Activated T-helper 1 cell treated with anti-CD3 and anti-CD28 coated beads, Interleukin-12 subunit alpha, Interleukin-12 subunit beta, Interleukin-2, Interleukin-4 antibody, amounts not matched to agents 30 ng/mL and 10 ng/mL and 1 ng/mL, durations not matched to agents 14 hours and 24 hours and 36 hours (primary cell): ENCODE measurements at regions not wholly inside any gene's neighbourhood (a gene's known extent, or its start where the extent isn't known, plus 50 kb on each side); places are given as distances from the start of the nearest gene placed in this dataset.

Source experiments
- DNase-seq: peaks from one replicate; pipeline ENCODE4 v3.0.0; 2021; ENCODE audit warnings: low spot score
- H3K27ac Mint-ChIP-seq: one replicate; pipeline ENCODE4 v1.8.0; 2021; ENCODE audit warnings: mild to moderate bottlenecking, mixed read lengths
- H3K27me3 Mint-ChIP-seq: one replicate; pipeline ENCODE4 v1.8.0; 2022; ENCODE audit warnings: mild to moderate bottlenecking, moderate library complexity, mixed read lengths; ENCODE audit not compliant: insufficient read depth
- H3K36me3 Mint-ChIP-seq: one replicate; pipeline ENCODE4 v1.8.0; 2021; ENCODE audit warnings: low read depth, mixed read lengths
- H3K4me1 Mint-ChIP-seq: one replicate; pipeline ENCODE4 v1.8.0; 2021; ENCODE audit warnings: low read depth, mixed read lengths
- H3K4me3 Mint-ChIP-seq: one replicate; pipeline ENCODE4 v1.8.0; 2021; ENCODE audit warnings: mild to moderate bottlenecking, moderate library complexity, mixed read lengths
- H3K9me3 Mint-ChIP-seq: one replicate; pipeline ENCODE4 v1.8.0; 2021; ENCODE audit warnings: mixed read lengths
- intact Hi-C: fragments of 100-400 bp; cut with micrococcal nuclease; formaldehyde crosslinking; loops from one replicate; pipeline ENCODE4 v1.15.1; 2024

GRCh38 chr6:90978046-90978445 lies 391.2 kb upstream of the MAP3K7 start:
- intact Hi-C loops, result no loop called here
- no peaks in the 10 kb centered on the region for H3K36me3 Mint-ChIP-seq
- no peaks in the 10 kb centered on the region for H3K4me1 Mint-ChIP-seq
- H3K4me3 Mint-ChIP-seq, result no peak overlapping the region
- peaks cover 2% of the 10 kb centered on the region for H3K27me3 Mint-ChIP-seq
- no peaks in the 10 kb centered on the region for H3K9me3 Mint-ChIP-seq
- H3K27ac Mint-ChIP-seq, result no peak overlapping the region
- no peak for DNase-seq

GRCh38 chr6:90977513-90977912 lies 390.6 kb upstream of the MAP3K7 start:
- Mint-ChIP-seq H3K9me3 (no peaks in the 10 kb centered on the region), H3K4me1 (no peaks in the 10 kb centered on the region), H3K36me3 (no peaks in the 10 kb centered on the region), H3K27me3 (peaks cover 2% of the 10 kb centered on the region), H3K4me3 (no peak overlapping the region), H3K27ac (no peak overlapping the region)
- DNase-seq, result no peak
- intact Hi-C loops, result no loop called here

GRCh38 chr6:90976341-90976740 lies 389.5 kb upstream of the MAP3K7 start:
- peaks cover 2% of the 10 kb centered on the region for H3K27me3 Mint-ChIP-seq
- no peak overlapping the region for H3K27ac Mint-ChIP-seq
- no peaks in the 10 kb centered on the region for H3K4me1 Mint-ChIP-seq
- H3K4me3 Mint-ChIP-seq, result no peak overlapping the region
- H3K36me3 Mint-ChIP-seq, result no peaks in the 10 kb centered on the region
- no peaks in the 10 kb centered on the region for H3K9me3 Mint-ChIP-seq
- DNase-seq, result no peak
- intact Hi-C loops, result no loop called here

- H3K4me3 Mint-ChIP-seq, result no peak overlapping the region
- no peak overlapping the region for H3K27ac Mint-ChIP-seq
- no peaks in the 10 kb centered on the region for H3K9me3 Mint-ChIP-seq
- intact Hi-C loops, result no loop called here
- DNase-seq, result no peak
- peaks cover 2% of the 10 kb centered on the region for H3K27me3 Mint-ChIP-seq
- H3K36me3 Mint-ChIP-seq, result no peaks in the 10 kb centered on the region
- no peaks in the 10 kb centered on the region for H3K4me1 Mint-ChIP-seq
These were observed 388.9 kb upstream of the MAP3K7 start for GRCh38 chr6:90975741-90976140.

DNA sequence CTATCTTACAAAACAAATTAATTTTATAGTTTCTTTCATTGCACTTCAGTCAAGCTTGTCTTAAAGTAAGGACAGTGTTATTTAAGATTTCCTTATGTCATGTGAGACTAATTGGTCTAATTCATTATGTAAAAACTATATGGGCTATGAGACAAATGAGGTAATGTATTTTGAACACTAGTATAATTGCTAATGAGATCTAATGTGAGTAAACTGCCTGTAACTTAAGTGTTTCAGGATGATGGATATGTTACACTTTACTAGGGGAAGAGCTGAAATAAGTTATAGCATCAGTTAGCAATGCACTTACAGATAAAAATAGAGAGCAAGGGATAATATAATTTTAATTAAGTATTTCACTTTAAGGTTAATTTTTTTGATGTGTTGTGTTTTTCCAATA lies 386.3 kb upstream of the MAP3K7 start:
- Mint-ChIP-seq H3K27me3 (no peaks in the 10 kb centered on the region), H3K4me3 (no peak overlapping the region), H3K9me3 (no peaks in the 10 kb centered on the region), H3K4me1 (no peaks in the 10 kb centered on the region), H3K36me3 (no peaks in the 10 kb centered on the region), H3K27ac (no peak overlapping the region)
- intact Hi-C loops, result no loop called here
- no peak for DNase-seq

- Mint-ChIP-seq H3K9me3 (no peaks in the 10 kb centered on the region), H3K27me3 (no peaks in the 10 kb centered on the region), H3K4me3 (no peak overlapping the region), H3K27ac (no peak overlapping the region), H3K4me1 (no peaks in the 10 kb centered on the region), H3K36me3 (no peaks in the 10 kb centered on the region)
- no peak for DNase-seq
- intact Hi-C loops, result no loop called here
These were observed 383.8 kb upstream of the MAP3K7 start for GRCh38 chr6:90970672-90971071.

- Mint-ChIP-seq H3K4me3 (no peak overlapping the region), H3K36me3 (no peaks in the 10 kb centered on the region)
- intact Hi-C loops, result no loop called here
These were observed 380.6 kb upstream of the MAP3K7 start for GRCh38 chr6:90967471-90967870.

DNA sequence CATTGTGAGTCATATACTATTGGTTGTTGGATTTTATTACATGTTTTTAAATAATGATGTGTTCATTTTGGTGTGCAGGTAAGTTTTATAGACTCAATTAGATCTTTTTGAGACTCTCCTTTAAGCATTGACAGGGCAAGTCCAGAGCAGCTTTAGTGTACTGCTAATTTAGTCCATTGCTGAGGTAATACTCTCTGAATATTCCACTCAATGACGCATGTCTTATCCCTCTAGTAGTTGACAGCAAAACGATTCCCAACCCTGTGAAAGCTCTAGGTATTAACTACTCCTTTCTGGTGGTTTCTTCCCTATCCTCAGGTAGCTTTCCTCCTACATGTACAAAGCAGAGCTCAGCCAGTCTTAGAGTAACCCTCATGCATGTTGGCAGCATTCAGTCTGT lies 373.5 kb upstream of the MAP3K7 start:
- Mint-ChIP-seq H3K27me3 (peaks cover 4% of the 10 kb centered on the region), H3K9me3 (no peaks in the 10 kb centered on the region), H3K36me3 (no peaks in the 10 kb centered on the region), H3K4me3 (no peak overlapping the region), H3K27ac (no peak overlapping the region), H3K4me1 (no peaks in the 10 kb centered on the region)
- no peak for DNase-seq
- intact Hi-C loops, result no loop called here

More at GRCh38 chr6:90967471-90967870, 380.6 kb upstream of the MAP3K7 start:
- Mint-ChIP-seq H3K27ac (no peak overlapping the region), H3K27me3 (no peaks in the 10 kb centered on the region), H3K4me1 (no peaks in the 10 kb centered on the region), H3K9me3 (no peaks in the 10 kb centered on the region)
- no peak for DNase-seq

DNA sequence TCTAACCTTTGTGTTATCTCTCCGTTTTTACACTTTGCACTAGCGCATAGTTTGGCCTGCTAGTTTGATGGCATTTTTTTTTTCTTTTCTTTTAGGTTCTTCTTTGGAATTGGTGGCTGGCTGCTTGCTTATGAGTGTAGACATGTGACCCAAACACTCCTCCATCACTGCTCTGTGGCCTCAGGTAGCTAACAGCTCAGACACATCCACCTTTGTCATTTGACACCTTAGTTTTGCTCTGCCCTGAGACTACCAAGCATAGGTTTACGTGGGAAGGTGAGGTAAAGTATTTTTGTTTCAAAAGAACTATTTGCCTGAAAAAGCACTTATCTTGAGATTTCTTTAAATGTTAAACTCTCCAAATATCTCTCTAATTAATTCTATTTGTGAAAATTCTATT lies 368.4 kb upstream of the MAP3K7 start:
- intact Hi-C loops, result no loop called here
- Mint-ChIP-seq H3K4me1 (no peaks in the 10 kb centered on the region), H3K9me3 (no peaks in the 10 kb centered on the region), H3K36me3 (no peaks in the 10 kb centered on the region), H3K27me3 (peaks cover 5% of the 10 kb centered on the region), H3K4me3 (no peak overlapping the region), H3K27ac (no peak overlapping the region)
- no peak for DNase-seq

GRCh38 chr6:90953405-90954161 lies 366.7 kb upstream of the MAP3K7 start:
- Mint-ChIP-seq H3K27me3 (peaks cover 5% of the 10 kb centered on the region), H3K4me3 (no peak overlapping the region), H3K9me3 (no peaks in the 10 kb centered on the region), H3K36me3 (no peaks in the 10 kb centered on the region), H3K4me1 (no peaks in the 10 kb centered on the region), H3K27ac (no peak overlapping the region)
- intact Hi-C loops, result no loop called here
- no peak for DNase-seq

DNA sequence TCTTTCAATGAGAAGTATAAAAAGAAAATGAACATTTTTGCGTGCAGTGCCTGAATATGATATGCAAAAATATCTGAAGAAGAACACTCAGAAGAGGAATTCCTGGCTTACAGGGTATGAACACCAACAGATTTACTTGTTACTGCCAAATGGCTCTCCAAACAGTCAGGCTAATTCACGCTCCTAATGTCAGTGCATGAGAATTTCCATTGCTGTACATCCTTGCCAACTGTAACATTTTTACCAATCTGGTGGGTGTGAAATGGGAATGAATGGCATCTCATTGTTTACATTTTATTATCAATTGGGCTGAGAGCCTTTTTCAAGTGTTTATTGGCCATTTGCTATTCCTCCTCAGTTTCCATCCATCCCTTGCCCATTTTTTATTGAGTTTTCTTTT lies 365.3 kb upstream of the MAP3K7 start:
- Mint-ChIP-seq H3K4me1 (no peaks in the 10 kb centered on the region), H3K27ac (no peak overlapping the region)

DNA sequence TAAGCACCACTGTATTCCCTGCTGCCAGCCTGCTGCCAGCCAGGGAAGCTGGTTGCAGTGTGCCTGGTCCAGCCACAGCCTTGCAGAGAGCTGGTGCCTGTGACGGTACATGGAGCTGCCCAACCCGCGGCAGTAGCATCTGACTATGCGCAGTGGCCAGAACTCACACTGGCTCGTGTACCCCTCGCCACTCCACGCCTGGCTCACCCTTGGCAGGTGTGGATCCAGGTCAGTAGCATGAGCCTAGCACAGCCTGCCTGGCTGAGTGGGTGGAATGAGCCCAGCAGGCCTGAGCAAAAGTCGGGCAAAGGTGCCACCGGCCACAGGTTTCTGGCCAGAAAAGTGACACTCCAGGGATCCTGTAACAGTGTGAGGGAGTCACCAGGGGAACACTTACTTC lies 361.7 kb upstream of the MAP3K7 start:
- Mint-ChIP-seq H3K27me3 (peaks cover 5% of the 10 kb centered on the region), H3K36me3 (no peaks in the 10 kb centered on the region), H3K27ac (no peak overlapping the region), H3K4me3 (no peak overlapping the region), H3K9me3 (no peaks in the 10 kb centered on the region), H3K4me1 (no peaks in the 10 kb centered on the region)
- intact Hi-C loops, result no loop called here
- DNase-seq, result no peak

More for the DNA sequence above, 365.3 kb upstream of the MAP3K7 start:
- no peak for DNase-seq
- no peak overlapping the region for H3K4me3 Mint-ChIP-seq
- no peaks in the 10 kb centered on the region for H3K36me3 Mint-ChIP-seq
- H3K27me3 Mint-ChIP-seq, result peaks cover 5% of the 10 kb centered on the region
- intact Hi-C loops, result no loop called here
- no peaks in the 10 kb centered on the region for H3K9me3 Mint-ChIP-seq

GRCh38 chr6:90947184-90948064 lies 360.6 kb upstream of the MAP3K7 start:
- H3K27ac Mint-ChIP-seq, result no peak overlapping the region
- H3K36me3 Mint-ChIP-seq, result no peaks in the 10 kb centered on the region
- H3K4me3 Mint-ChIP-seq, result no peak overlapping the region
- peaks cover 5% of the 10 kb centered on the region for H3K27me3 Mint-ChIP-seq
- no peak for DNase-seq
- no peaks in the 10 kb centered on the region for H3K4me1 Mint-ChIP-seq
- intact Hi-C loops, result no loop called here
- no peaks in the 10 kb centered on the region for H3K9me3 Mint-ChIP-seq
